Nephron (organoid): ENCODE measurements at regions not wholly inside any gene's neighbourhood (a gene's known extent, or its start where the extent isn't known, plus 50 kb on each side); places are given as distances from the start of the nearest gene placed in this dataset.

Source experiments
- H3K27ac Mint-ChIP-seq, 3 experiments: 2 replicates each; pipeline ENCODE4 v1.8.0; 2020; ENCODE audit warnings: mixed read lengths in 3 of 3, mild to moderate bottlenecking in 2 of 3, moderate library complexity in 1 of 3
- H3K27me3 Mint-ChIP-seq: 2 replicates; pipeline ENCODE4 v1.8.0; 2021; ENCODE audit warnings: low read depth, mild to moderate bottlenecking, moderate library complexity, mixed read lengths
- H3K36me3 Mint-ChIP-seq: 2 replicates; pipeline ENCODE4 v1.8.0; 2020; ENCODE audit warnings: low read depth, mixed read lengths
- H3K4me1 Mint-ChIP-seq: 2 replicates; pipeline ENCODE4 v1.8.0; 2020; ENCODE audit warnings: mixed read lengths
- H3K4me3 Mint-ChIP-seq, 3 experiments: 2 replicates each; pipeline ENCODE4 v1.8.0; 2020; ENCODE audit warnings: mild to moderate bottlenecking in 3 of 3, mixed read lengths in 3 of 3, moderate library complexity in 2 of 3
- H3K9me3 Mint-ChIP-seq: 2 replicates; pipeline ENCODE4 v1.8.0; 2020; ENCODE audit warnings: mixed read lengths
- CTCF ChIP-seq, 3 experiments: fragments of 200-600 bp; sonication (generic); IDR thresholded peaks; one replicate each; pipeline ENCODE4 v1.5.0; 2021; ENCODE audit warnings: antibody characterized with exemption in 3 of 3; ENCODE audit not compliant: unreplicated experiment in 3 of 3

GRCh38 chr1:228833911-228834688 lies 98.8 kb downstream of the RHOU start:
- Mint-ChIP-seq H3K9me3 (no peaks in the 10 kb centered on the region), H3K27me3 (peaks cover 48% of the 10 kb centered on the region), H3K4me1 (peaks cover 24% of the 10 kb centered on the region), H3K36me3 (no peaks in the 10 kb centered on the region), H3K4me3 (no peak overlapping the region), H3K27ac (peak overlapping the region in 2 of 3 experiments; percentile 48 to 73)
- no peak for TF ChIP-seq CTCF (IDR thresholded peaks at IDR 0.05; ENCODE audit: unreplicated experiment in 3 of 3)

- H3K4me1 Mint-ChIP-seq, result peaks cover 24% of the 10 kb centered on the region
- no peak overlapping the region for H3K4me3 Mint-ChIP-seq
- no peak overlapping the region for H3K27ac Mint-ChIP-seq
- H3K27me3 Mint-ChIP-seq, result peaks cover 48% of the 10 kb centered on the region
- H3K9me3 Mint-ChIP-seq, result no peaks in the 10 kb centered on the region
- TF ChIP-seq CTCF (IDR thresholded peaks at IDR 0.05; ENCODE audit: unreplicated experiment in 3 of 3), result no peak
- no peaks in the 10 kb centered on the region for H3K36me3 Mint-ChIP-seq
These were observed 100.2 kb downstream of the RHOU start for GRCh38 chr1:228835456-228835855.

- Mint-ChIP-seq H3K4me3 (no peak overlapping the region), H3K27me3 (peaks cover 50% of the 10 kb centered on the region), H3K36me3 (no peaks in the 10 kb centered on the region), H3K27ac (peak overlapping the region in 1 of 3 experiments; percentile 89), H3K9me3 (no peaks in the 10 kb centered on the region), H3K4me1 (peaks cover 24% of the 10 kb centered on the region)
- no peak for TF ChIP-seq CTCF (IDR thresholded peaks at IDR 0.05; ENCODE audit: unreplicated experiment in 3 of 3)
These were observed 100.6 kb downstream of the RHOU start for GRCh38 chr1:228835911-228836310.

GRCh38 chr1:228836427-228836826 lies 101.1 kb downstream of the RHOU start:
- TF ChIP-seq CTCF (IDR thresholded peaks at IDR 0.05; ENCODE audit: unreplicated experiment in 3 of 3), result no peak
- peaks cover 45% of the 10 kb centered on the region for H3K27me3 Mint-ChIP-seq
- H3K9me3 Mint-ChIP-seq, result no peaks in the 10 kb centered on the region
- H3K36me3 Mint-ChIP-seq, result no peaks in the 10 kb centered on the region
- no peak overlapping the region for H3K4me3 Mint-ChIP-seq
- H3K4me1 Mint-ChIP-seq, result peaks cover 24% of the 10 kb centered on the region
- peak overlapping the region in 2 of 3 experiments; percentile 61 to 89 for H3K27ac Mint-ChIP-seq

GRCh38 chr1:228837032-228837431 lies 101.8 kb downstream of the RHOU start:
- Mint-ChIP-seq H3K27ac (peak overlapping the region in 2 of 3 experiments; percentile 61 to 89), H3K36me3 (no peaks in the 10 kb centered on the region), H3K27me3 (peaks cover 45% of the 10 kb centered on the region), H3K9me3 (no peaks in the 10 kb centered on the region), H3K4me3 (no peak overlapping the region), H3K4me1 (peaks cover 30% of the 10 kb centered on the region)
- no peak for TF ChIP-seq CTCF (IDR thresholded peaks at IDR 0.05; ENCODE audit: unreplicated experiment in 3 of 3)
